Ishikawa (cell line): ENCODE measurements at regions not wholly inside any gene's neighbourhood (a gene's known extent, or its start where the extent isn't known, plus 50 kb on each side); places are given as distances from the start of the nearest gene placed in this dataset.

ENCODE experiments used
- CEBPB ChIP-seq: IDR thresholded peaks from 2 replicates; pipeline ENCODE4 v1.6.1; 2012
- CREB1 ChIP-seq: IDR thresholded peaks from 2 replicates; pipeline ENCODE4 v1.6.1; 2012; ENCODE audit warnings: low read depth
- EGR1 ChIP-seq: IDR thresholded peaks from 2 replicates; pipeline ENCODE4 v1.6.1; 2012
- EP300 ChIP-seq: IDR thresholded peaks from 2 replicates; pipeline ENCODE4 v1.6.1; 2012; ENCODE audit warnings: borderline replicate concordance
- FOXM1 ChIP-seq: IDR thresholded peaks from 2 replicates; pipeline ENCODE4 v1.6.1; 2012; ENCODE audit warnings: low read depth, borderline replicate concordance
- NFIC ChIP-seq: IDR thresholded peaks from 2 replicates; pipeline ENCODE4 v1.6.1; 2012
- RAD21 ChIP-seq: IDR thresholded peaks from 2 replicates; pipeline ENCODE4 v1.6.1; 2012; ENCODE audit warnings: low read depth
- TAF1 ChIP-seq: IDR thresholded peaks from 2 replicates; pipeline ENCODE4 v1.6.1; 2012; ENCODE audit warnings: low read depth, mild to moderate bottlenecking
- TCF12 ChIP-seq: IDR thresholded peaks from 2 replicates; pipeline ENCODE4 v1.6.1; 2012; ENCODE audit warnings: low read depth
- TEAD4 ChIP-seq: IDR thresholded peaks from 2 replicates; pipeline ENCODE4 v1.6.1; 2012
- YY1 ChIP-seq: IDR thresholded peaks from 2 replicates; pipeline ENCODE4 v1.6.1; 2012; ENCODE audit warnings: low read depth
- ZBTB7A ChIP-seq: IDR thresholded peaks from 2 replicates; pipeline ENCODE4 v1.6.1; 2012; ENCODE audit warnings: low read depth
- TF ChIP-seq, protein P1 (sequence below): IDR thresholded peaks from 2 replicates; pipeline ENCODE4 v1.6.1; 2012
- TF ChIP-seq, protein P2 (sequence below): IDR thresholded peaks from 2 replicates; pipeline ENCODE4 v1.6.1; 2012
- TF ChIP-seq, protein P3 (sequence below): IDR thresholded peaks from 2 replicates; pipeline ENCODE4 v1.6.1; 2012; ENCODE audit warnings: low read depth, mild to moderate bottlenecking

DNA sequence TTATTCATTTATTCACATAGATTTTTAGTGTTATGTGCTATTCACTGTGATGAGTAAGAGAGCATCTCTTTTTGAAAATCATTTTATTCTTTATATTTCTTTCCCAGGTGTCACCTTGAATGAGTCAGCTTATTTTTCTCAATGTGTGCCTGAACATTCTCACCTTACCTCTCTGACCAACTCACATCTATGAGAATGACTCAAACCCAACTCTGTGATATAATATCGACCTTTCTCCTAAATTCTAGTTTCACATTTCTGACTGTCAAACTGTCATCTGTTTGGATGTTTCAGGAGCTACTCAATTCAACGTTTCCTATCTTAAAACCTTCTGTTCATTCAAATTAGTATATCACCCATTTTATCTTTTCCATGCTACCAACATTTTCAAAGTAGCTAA, 630.8 kb downstream of the RERGL start:
- TF ChIP-seq CREB1: no peak
- TF ChIP-seq EGR1: no peak
- no peak for TF ChIP-seq RAD21
- TF ChIP-seq, protein P1, sequence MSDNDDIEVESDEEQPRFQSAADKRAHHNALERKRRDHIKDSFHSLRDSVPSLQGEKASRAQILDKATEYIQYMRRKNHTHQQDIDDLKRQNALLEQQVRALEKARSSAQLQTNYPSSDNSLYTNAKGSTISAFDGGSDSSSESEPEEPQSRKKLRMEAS: no peak
- no peak for TF ChIP-seq ZBTB7A
- TF ChIP-seq CEBPB: no peak
- TF ChIP-seq TAF1: no peak
- no peak for TF ChIP-seq TCF12
- no peak for TF ChIP-seq YY1
- TF ChIP-seq EP300: no peak
- TF ChIP-seq TEAD4: no peak
- no peak for TF ChIP-seq FOXM1
- TF ChIP-seq, protein P2, sequence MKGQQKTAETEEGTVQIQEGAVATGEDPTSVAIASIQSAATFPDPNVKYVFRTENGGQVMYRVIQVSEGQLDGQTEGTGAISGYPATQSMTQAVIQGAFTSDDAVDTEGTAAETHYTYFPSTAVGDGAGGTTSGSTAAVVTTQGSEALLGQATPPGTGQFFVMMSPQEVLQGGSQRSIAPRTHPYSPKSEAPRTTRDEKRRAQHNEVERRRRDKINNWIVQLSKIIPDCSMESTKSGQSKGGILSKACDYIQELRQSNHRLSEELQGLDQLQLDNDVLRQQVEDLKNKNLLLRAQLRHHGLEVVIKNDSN: no peak
- TF ChIP-seq, protein P3, sequence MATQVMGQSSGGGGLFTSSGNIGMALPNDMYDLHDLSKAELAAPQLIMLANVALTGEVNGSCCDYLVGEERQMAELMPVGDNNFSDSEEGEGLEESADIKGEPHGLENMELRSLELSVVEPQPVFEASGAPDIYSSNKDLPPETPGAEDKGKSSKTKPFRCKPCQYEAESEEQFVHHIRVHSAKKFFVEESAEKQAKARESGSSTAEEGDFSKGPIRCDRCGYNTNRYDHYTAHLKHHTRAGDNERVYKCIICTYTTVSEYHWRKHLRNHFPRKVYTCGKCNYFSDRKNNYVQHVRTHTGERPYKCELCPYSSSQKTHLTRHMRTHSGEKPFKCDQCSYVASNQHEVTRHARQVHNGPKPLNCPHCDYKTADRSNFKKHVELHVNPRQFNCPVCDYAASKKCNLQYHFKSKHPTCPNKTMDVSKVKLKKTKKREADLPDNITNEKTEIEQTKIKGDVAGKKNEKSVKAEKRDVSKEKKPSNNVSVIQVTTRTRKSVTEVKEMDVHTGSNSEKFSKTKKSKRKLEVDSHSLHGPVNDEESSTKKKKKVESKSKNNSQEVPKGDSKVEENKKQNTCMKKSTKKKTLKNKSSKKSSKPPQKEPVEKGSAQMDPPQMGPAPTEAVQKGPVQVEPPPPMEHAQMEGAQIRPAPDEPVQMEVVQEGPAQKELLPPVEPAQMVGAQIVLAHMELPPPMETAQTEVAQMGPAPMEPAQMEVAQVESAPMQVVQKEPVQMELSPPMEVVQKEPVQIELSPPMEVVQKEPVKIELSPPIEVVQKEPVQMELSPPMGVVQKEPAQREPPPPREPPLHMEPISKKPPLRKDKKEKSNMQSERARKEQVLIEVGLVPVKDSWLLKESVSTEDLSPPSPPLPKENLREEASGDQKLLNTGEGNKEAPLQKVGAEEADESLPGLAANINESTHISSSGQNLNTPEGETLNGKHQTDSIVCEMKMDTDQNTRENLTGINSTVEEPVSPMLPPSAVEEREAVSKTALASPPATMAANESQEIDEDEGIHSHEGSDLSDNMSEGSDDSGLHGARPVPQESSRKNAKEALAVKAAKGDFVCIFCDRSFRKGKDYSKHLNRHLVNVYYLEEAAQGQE: no peak
- TF ChIP-seq NFIC: no peak

DNA sequence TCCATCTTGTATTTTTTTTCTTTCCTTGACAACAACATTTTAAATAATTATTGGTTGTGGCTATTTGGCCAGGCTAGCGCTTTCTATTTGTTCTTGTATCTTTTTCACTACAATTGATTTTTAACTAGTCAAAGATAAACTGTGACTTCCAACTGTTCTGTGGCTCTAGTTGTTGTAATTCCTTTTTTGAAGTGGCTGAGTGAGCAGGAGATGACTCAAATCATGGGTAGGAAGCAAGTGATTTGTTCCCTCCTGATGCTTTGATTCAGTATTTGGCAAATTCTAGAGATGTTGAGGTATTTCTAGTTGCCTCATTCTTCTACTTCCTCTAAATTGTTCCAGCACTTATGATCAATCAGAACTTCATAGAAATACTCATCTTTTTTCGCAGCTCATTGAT, 633.5 kb downstream of the RERGL start:
- TF ChIP-seq FOXM1 (no peak), ZBTB7A (no peak), RAD21 (no peak), TEAD4 (no peak), TCF12 (no peak), YY1 (no peak), CEBPB (no peak)
- TF ChIP-seq, protein P3: no peak

DNA sequence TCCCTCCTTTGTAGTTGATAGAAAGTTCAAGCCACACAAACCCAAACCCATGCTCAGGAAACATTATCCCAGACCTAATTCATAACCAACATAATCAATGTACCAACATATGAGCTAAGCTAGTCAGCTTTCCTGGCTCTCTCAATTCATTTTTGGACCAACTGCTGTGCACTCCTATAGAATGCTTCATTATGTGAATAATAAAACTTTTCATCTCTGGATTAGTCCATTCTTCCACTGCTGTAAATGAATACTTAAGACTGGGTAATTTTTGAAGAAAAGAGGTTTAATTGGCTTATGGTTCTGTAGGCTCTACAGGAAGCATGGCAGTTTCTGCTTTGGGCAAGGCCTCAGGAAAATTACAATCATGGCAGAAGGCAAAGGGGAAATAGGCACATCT, 651.9 kb downstream of the RERGL start:
- TF ChIP-seq RAD21: no peak
- TF ChIP-seq YY1: no peak
- TF ChIP-seq, protein P1: no peak
- TF ChIP-seq, protein P2: no peak
- no peak for TF ChIP-seq TAF1
- no peak for TF ChIP-seq CEBPB
- no peak for TF ChIP-seq ZBTB7A

DNA sequence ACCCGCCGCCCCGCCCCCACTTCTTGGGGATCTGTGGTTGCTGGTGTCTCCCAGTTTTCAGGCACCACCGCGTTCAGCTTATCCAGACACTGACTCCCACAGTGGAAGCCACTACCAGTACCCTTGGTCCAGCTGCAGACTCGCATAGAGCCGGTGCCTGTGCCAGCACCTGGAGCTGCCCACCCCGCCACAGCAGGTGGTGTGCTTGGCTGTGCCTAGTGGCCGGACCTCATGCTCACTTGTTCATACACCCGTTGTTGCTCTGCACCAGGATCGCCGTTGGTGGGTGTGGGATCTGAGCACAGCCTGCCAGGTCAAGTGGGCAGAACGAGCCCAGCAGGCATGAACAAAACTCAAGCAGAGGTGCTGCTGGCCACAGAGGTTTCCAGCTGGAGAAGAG, 673.2 kb downstream of the RERGL start:
- TF ChIP-seq YY1: no peak
- no peak for TF ChIP-seq TCF12
- TF ChIP-seq CREB1: no peak

DNA sequence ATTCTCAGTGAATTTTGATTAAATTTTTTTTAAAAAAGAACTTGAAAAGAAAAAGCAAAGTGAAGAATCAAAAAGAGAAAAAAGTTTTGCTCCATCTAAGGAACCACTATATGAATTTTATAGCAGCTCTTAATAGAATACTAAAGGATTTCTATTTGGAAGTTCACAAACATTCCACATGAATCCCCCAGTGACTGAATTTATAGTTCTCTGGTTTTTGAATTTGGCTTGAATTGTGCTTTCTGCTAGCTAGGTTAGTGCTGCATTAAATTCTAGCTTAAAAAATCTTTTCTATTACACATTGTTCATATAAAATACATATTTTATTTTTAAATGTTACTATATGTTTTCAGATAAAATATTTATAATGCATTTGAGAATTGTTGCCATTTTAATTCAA, 675.4 kb downstream of the RERGL start:
- no peak for TF ChIP-seq EGR1
- no peak for TF ChIP-seq ZBTB7A
- no peak for TF ChIP-seq TEAD4
- TF ChIP-seq RAD21: no peak
- TF ChIP-seq EP300: no peak
- no peak for TF ChIP-seq NFIC
- TF ChIP-seq TAF1: no peak
- TF ChIP-seq, protein P2: no peak
- TF ChIP-seq TCF12: no peak
- no peak for TF ChIP-seq CREB1
- no peak for TF ChIP-seq CEBPB
- TF ChIP-seq YY1: no peak
- TF ChIP-seq, protein P3: no peak
- TF ChIP-seq, protein P1: no peak
- TF ChIP-seq FOXM1: no peak
